C4-2B (cell line): ENCODE measurements at regions not wholly inside any gene's neighbourhood (a gene's known extent, or its start where the extent isn't known, plus 50 kb on each side); places are given as distances from the start of the nearest gene placed in this dataset.

Experiments
- H3K27ac ChIP-seq: fragments of 450-650 bp; 2 replicates; pipeline ENCODE4 v1.5.1; 2017
- CTCF ChIP-seq: fragments of 450-650 bp; conservative IDR thresholded peaks from 2 replicates; pipeline ENCODE4 v1.5.1; 2017; ENCODE audit warnings: mild to moderate bottlenecking
- ZFX ChIP-seq: fragments of 450-650 bp; IDR thresholded peaks from 2 replicates; pipeline ENCODE4 v1.6.1; 2017

- no peak for TF ChIP-seq ZFX
- no peak for TF ChIP-seq CTCF
Measured at GRCh38 chr10:100669616-100670015, 75.8 kb upstream of the PAX2 start.

GRCh38 chr10:100670368-100670767, 75.0 kb upstream of the PAX2 start:
- H3K27ac ChIP-seq, result no peak overlapping the region
- TF ChIP-seq ZFX (no peak), CTCF (no peak)

More at GRCh38 chr10:100669616-100670015, 75.8 kb upstream of the PAX2 start:
- H3K27ac ChIP-seq, result no peak overlapping the region

DNA sequence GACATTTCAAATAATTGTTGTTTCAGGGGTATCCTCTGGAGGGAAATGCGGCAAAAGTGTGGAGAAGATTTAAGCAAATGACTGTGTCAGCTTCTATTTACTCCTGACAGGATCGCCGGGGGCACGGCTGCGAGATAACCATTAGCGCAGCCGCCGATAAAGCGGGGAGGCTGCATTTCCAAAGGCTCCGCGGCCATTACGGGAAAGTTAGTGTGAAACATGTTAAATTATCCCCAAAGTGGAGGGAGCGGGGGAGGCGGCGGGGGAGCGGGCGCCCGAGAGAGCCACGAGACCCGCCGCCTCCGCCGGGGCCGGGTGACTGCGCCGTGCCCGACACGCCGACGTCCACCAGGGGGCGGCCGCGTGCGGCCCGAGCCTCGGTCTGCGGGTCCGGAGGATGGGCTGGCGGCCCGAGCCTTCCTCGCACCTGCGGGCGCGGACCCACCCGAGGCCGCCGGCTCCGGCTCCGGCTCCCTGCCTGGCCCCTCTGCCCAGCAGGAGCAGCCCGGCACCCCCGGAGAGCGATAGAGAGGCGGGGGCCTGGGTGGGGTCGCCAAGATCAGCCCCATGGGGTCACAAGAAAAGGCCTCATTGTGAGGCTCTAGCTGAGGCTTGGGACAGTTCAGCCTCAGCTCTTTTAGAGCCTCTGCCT, 74.4 kb upstream of the PAX2 start:
- H3K27ac ChIP-seq, result no peak overlapping the region
- TF ChIP-seq ZFX (no peak), CTCF (peak; percentile 88)

GRCh38 chr10:100672199-100672598, 73.2 kb upstream of the PAX2 start:
- TF ChIP-seq ZFX, result no peak
- no peak overlapping the region for H3K27ac ChIP-seq

DNA sequence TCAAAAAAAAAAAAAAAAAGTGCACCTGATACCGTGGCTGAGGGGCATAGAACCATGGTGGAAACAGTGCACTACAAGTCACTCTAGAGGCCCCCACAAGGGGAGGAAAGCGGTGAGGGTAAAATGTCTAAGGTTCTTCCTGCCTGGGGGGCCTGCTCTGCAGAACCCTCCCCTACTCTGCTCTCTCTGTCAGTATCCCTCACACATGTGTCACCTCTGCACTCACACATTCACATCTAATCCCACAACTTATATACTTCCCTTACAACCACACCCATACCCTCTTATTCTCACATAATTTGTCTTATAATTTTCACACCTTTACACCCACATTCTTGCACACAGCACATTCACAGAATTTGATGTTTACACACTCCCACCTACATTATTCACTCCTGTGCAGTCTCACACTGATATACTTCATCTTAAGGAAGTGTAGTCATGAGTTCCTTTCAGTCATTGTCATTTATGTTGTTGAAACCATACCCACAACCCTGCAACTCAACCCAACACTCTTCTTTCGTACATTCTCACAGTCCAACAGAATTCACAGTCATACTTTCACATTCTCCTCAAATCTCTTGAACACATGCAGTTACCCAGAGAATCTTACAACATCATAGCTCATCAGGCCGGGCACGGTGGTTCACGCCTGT, 68.0 kb upstream of the PAX2 start:
- TF ChIP-seq CTCF (no peak), ZFX (no peak)
- H3K27ac ChIP-seq, result no peak overlapping the region

GRCh38 chr10:100679327-100679726, 66.1 kb upstream of the PAX2 start:
- TF ChIP-seq ZFX, result no peak
- TF ChIP-seq CTCF, result no peak
- no peak overlapping the region for H3K27ac ChIP-seq

DNA sequence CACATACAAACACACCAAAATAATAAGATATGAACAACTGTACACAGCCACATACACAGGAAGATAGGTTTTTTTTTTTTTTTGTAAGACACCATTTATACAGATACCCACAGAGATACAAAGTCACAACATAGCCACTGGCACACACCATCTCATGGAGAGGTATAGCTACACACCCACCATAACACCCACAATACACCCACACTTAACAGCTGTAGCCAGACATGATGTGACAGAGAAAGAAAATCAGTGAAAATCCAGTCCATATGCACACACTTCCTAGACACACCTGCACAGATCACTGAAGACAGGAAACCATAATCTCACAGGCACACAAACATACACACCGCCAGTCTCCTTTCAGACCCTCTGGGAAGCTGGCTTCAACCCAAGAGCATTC, 62.4 kb upstream of the PAX2 start:
- no peak for TF ChIP-seq ZFX
- no peak for TF ChIP-seq CTCF
- H3K27ac ChIP-seq, result no peak overlapping the region
